Osteoblast (primary cell): ENCODE measurements at regions not wholly inside any gene's neighbourhood (a gene's known extent, or its start where the extent isn't known, plus 50 kb on each side); places are given as distances from the start of the nearest gene placed in this dataset.

Experiments used
- DNase-seq: peaks from one replicate; pipeline ENCODE4 v3.0.0; 2011; ENCODE audit warnings: low spot score, mixed read lengths; ENCODE audit not compliant: insufficient read length; ENCODE audit errors: missing footprints
- H2AFZ ChIP-seq: 2 replicates; pipeline ENCODE4 v1.6.0; 2011; ENCODE audit warnings: mild to moderate bottlenecking, low read length
- H3K27ac ChIP-seq: 2 replicates; pipeline ENCODE4 v1.5.1; 2011; ENCODE audit warnings: mild to moderate bottlenecking, low read depth, low read length, moderate library complexity
- H3K27me3 ChIP-seq: 2 replicates; pipeline ENCODE4 v1.6.0; 2012; ENCODE audit warnings: mild to moderate bottlenecking, control low read depth, inconsistent platforms, low read length, moderate library complexity; ENCODE audit not compliant: insufficient read depth
- H3K36me3 ChIP-seq: 2 replicates; pipeline ENCODE4 v1.5.1; 2011; ENCODE audit warnings: mild to moderate bottlenecking, low read length, control low read depth, moderate library complexity; ENCODE audit not compliant: insufficient read depth
- H3K4me1 ChIP-seq: 2 replicates; pipeline ENCODE4 v1.5.1; 2011; ENCODE audit warnings: mild to moderate bottlenecking, low read length, control low read depth, moderate library complexity; ENCODE audit not compliant: insufficient read depth
- H3K4me2 ChIP-seq: 2 replicates; pipeline ENCODE4 v1.6.0; 2011; ENCODE audit warnings: mild to moderate bottlenecking, low read length; ENCODE audit not compliant: insufficient read depth
- H3K4me3 ChIP-seq: fragments of 200-600 bp; sonication (generic); 3 replicates; pipeline ENCODE4 v1.5.1; 2012; ENCODE audit warnings: mild to moderate bottlenecking, low read length, inconsistent platforms; ENCODE audit not compliant: insufficient read depth
- H3K79me2 ChIP-seq: 2 replicates; pipeline ENCODE4 v1.6.0; 2012; ENCODE audit warnings: mild to moderate bottlenecking, low read length, control low read depth, inconsistent platforms; ENCODE audit not compliant: insufficient read depth
- H3K9me3 ChIP-seq: 2 replicates; pipeline ENCODE4 v1.5.1; 2011; ENCODE audit warnings: low read depth, low read length, control low read depth
- H4K20me1 ChIP-seq: 2 replicates; pipeline ENCODE4 v1.6.0; 2012; ENCODE audit warnings: mild to moderate bottlenecking, low read length, control low read depth; ENCODE audit not compliant: insufficient read depth
- TF ChIP-seq, protein P1 (sequence below): IDR thresholded peaks from 2 replicates; pipeline ENCODE4 v1.5.1; 2011; ENCODE audit warnings: mild to moderate bottlenecking, low read depth, low read length, moderate library complexity; ENCODE audit errors: extremely low read depth

DNA sequence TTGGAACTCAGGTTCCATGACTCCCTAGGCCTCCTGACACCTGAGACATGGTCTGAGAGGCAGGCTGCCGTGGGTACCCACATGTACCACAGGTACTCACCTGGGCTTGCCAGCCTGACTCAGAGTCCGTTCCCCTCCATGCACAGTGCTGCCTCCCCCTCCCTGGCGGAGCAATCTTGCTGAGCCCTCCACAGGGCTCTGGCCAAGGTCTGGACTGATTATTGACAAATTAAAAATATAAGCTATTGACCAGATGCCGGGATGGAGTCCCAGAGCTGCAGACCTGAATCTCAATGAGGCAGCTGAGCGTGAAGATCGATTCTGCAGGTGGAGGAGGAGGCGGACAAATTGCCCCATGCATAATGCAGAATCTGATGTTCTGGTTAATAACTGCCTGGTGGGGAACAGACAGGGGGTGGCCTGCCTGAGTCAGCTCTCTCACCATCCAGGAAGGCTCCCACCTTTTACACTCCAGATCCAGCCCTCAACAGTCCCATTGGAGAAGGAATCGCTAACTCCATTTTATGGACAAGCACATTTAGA, 422.7 kb downstream of the MIAT start:
- DNase-seq: no peak
- Histone ChIP-seq H3K36me3 (no peaks in the 10 kb centered on the region), H3K4me1 (no peaks in the 10 kb centered on the region), H3K27me3 (peaks cover 19% of the 10 kb centered on the region), H3K4me2 (no peak overlapping the region), H2AFZ (no peak overlapping the region), H3K9me3 (no peaks in the 10 kb centered on the region), H3K27ac (no peak overlapping the region), H3K79me2 (no peaks in the 10 kb centered on the region), H4K20me1 (no peaks in the 10 kb centered on the region), H3K4me3 (no peak overlapping the region)
- TF ChIP-seq, protein P1, sequence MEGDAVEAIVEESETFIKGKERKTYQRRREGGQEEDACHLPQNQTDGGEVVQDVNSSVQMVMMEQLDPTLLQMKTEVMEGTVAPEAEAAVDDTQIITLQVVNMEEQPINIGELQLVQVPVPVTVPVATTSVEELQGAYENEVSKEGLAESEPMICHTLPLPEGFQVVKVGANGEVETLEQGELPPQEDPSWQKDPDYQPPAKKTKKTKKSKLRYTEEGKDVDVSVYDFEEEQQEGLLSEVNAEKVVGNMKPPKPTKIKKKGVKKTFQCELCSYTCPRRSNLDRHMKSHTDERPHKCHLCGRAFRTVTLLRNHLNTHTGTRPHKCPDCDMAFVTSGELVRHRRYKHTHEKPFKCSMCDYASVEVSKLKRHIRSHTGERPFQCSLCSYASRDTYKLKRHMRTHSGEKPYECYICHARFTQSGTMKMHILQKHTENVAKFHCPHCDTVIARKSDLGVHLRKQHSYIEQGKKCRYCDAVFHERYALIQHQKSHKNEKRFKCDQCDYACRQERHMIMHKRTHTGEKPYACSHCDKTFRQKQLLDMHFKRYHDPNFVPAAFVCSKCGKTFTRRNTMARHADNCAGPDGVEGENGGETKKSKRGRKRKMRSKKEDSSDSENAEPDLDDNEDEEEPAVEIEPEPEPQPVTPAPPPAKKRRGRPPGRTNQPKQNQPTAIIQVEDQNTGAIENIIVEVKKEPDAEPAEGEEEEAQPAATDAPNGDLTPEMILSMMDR: no peak

DNA sequence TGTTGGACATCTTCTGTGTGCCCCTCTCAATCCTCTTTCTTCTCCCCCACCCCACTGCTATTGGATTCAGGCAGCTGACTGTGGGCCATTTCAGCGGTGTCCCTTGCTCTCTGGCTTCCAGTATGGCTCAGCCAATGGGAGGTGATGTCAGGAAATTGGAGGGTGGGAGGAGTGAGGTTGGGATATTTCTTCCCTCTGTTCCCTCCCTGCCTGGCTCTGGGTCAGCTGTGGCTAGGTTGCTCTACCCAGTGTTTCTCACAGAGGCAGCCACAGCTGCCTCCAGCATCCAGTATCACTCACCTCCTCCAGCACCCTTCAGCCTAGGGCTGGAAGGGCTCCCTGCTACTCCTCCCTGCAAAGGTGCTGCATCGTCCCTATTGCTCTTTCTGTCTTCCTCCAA, 423.5 kb downstream of the MIAT start:
- Histone ChIP-seq H3K4me3 (no peak overlapping the region), H3K4me1 (no peaks in the 10 kb centered on the region)

DNA sequence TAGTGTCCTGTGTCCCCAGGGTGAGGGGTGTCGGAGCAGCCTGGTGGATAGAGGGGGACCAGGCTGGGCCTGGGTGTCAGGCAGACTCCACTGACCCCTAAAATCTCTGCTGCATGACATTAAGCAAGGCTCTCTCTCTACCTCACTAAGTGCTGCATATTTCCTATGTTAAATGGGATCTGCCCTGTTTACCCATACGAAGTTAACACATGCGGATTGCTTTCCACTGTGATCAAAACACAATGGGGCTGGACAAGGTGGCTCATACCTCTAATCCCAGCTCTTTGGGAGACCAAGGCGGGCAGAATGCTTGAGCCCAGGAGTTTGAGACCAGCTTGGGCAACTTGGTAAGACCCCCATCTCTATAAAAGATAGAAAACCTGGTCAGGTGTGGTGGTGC, 426.2 kb downstream of the MIAT start:
- Histone ChIP-seq H3K4me2 (no peak overlapping the region), H3K36me3 (no peaks in the 10 kb centered on the region), H3K9me3 (peaks cover 1% of the 10 kb centered on the region), H3K79me2 (no peaks in the 10 kb centered on the region), H4K20me1 (no peaks in the 10 kb centered on the region), H3K4me1 (no peaks in the 10 kb centered on the region), H2AFZ (no peak overlapping the region), H3K4me3 (no peak overlapping the region), H3K27ac (no peak overlapping the region), H3K27me3 (peaks cover 33% of the 10 kb centered on the region)
- TF ChIP-seq, protein P1: no peak
- DNase-seq: no peak

More for the DNA sequence above, 423.5 kb downstream of the MIAT start:
- no peaks in the 10 kb centered on the region for H3K9me3 ChIP-seq
- TF ChIP-seq, protein P1: no peak
- no peak overlapping the region for H3K27ac ChIP-seq
- H3K79me2 ChIP-seq: no peaks in the 10 kb centered on the region
- H3K4me2 ChIP-seq: no peak overlapping the region
- peaks cover 21% of the 10 kb centered on the region for H3K27me3 ChIP-seq
- no peaks in the 10 kb centered on the region for H4K20me1 ChIP-seq
- H2AFZ ChIP-seq: no peak overlapping the region
- no peak for DNase-seq
- H3K36me3 ChIP-seq: no peaks in the 10 kb centered on the region

DNA sequence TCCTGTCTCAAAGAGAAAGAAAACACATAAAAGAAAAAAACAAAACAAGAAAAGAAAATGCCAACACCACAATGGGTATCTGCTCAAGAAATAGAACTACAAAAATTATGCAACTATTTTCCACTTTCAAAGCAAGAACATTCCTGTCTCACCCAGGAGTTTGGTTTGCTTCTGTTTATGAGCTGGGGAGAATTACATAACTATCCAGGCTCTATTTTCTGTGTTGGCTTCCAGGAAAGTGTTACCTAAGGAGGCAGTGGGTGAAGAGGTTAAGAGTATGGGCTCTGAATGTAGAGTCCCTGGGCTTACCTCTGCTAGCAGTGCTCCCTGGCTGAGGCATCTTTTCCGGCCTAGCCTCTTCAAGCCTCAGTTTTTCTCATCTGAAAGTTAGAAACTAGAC, 426.7 kb downstream of the MIAT start:
- Histone ChIP-seq H3K9me3 (peaks cover 2% of the 10 kb centered on the region), H3K27me3 (peaks cover 33% of the 10 kb centered on the region)

More for the DNA sequence above, 426.7 kb downstream of the MIAT start:
- no peak overlapping the region for H3K4me2 ChIP-seq
- no peak overlapping the region for H2AFZ ChIP-seq
- H3K4me1 ChIP-seq: no peaks in the 10 kb centered on the region
- TF ChIP-seq, protein P1: no peak
- no peak overlapping the region for H3K4me3 ChIP-seq
- H4K20me1 ChIP-seq: no peaks in the 10 kb centered on the region
- no peaks in the 10 kb centered on the region for H3K36me3 ChIP-seq
- H3K79me2 ChIP-seq: no peaks in the 10 kb centered on the region
- DNase-seq: no peak
- no peak overlapping the region for H3K27ac ChIP-seq
